Sigmoid colon (tissue), 6 donors: ENCODE measurements at regions not wholly inside any gene's neighbourhood (a gene's known extent, or its start where the extent isn't known, plus 50 kb on each side); places are given as distances from the start of the nearest gene placed in this dataset.
A peak's percentile ranks its signal among the peaks of the same experiment; 100 is the strongest.

Source experiments
- DNase-seq: peaks from one replicate; pipeline ENCODE4 v3.0.0-alpha.2; 2019
- H3K27ac ChIP-seq, 4 donors: fragments of 200-600 bp; sonication (generic); one replicate each; pipeline ENCODE4 v1.5.1; 2016 to 2019; ENCODE audit warnings: mild to moderate bottlenecking in 1 of 4
- H3K27me3 ChIP-seq, 3 donors: fragments of 200-600 bp; sonication (generic); one replicate each; pipeline ENCODE4 v1.5.1; 2019; ENCODE audit warnings: mild to moderate bottlenecking in 1 of 3
- H3K36me3 ChIP-seq, 4 donors: fragments of 200-600 bp; sonication (generic); one replicate each; pipeline ENCODE4 v1.5.1; 2016 to 2019
- H3K4me1 ChIP-seq, 4 donors: fragments of 200-600 bp; sonication (generic); one replicate each; pipeline ENCODE4 v1.5.1; 2017 to 2019
- H3K4me3 ChIP-seq, 4 donors: fragments of 200-600 bp; sonication (generic); one replicate each; pipeline ENCODE4 v1.5.1; 2017 to 2019; ENCODE audit warnings: mild to moderate bottlenecking in 2 of 4, moderate library complexity in 1 of 4
- H3K9me3 ChIP-seq, 4 donors: fragments of 200-600 bp in 3 of 4; sonication (generic) in 3 of 4; one replicate each; pipeline versions ENCODE4 v1.5.1 to v1.6.1; 2013 to 2019
- EP300 ChIP-seq, 4 donors: sonication (generic); formaldehyde crosslinking; IDR thresholded peaks; one replicate each; pipeline ENCODE4 v1.6.1; 2017; ENCODE audit warnings: antibody characterized with exemption in 4 of 4
- POLR2A ChIP-seq, 2 donors: fragments of 450-650 bp; IDR thresholded peaks; one replicate each; pipeline ENCODE4 v1.6.1; 2016; ENCODE audit warnings: antibody characterized with exemption in 2 of 2, mild to moderate bottlenecking in 2 of 2, moderate library complexity in 2 of 2
- POLR2AphosphoS5 ChIP-seq, 4 donors: sonication (generic); formaldehyde crosslinking; IDR thresholded peaks; one replicate each; pipeline ENCODE4 v1.6.1; 2017; ENCODE audit warnings: antibody characterized with exemption in 4 of 4
- WGBS, 2 donors: extraction: QIAGEN DNeasy Blood & Tissue Kit; methylation state at CpG; one replicate each; pipeline ENCODE4 v1.1.7; 2013; 5-methylcytosine and 5-hydroxymethylcytosine counted together
- intact Hi-C: fragments of 100-400 bp; cut with DNase I; formaldehyde crosslinking; loops from one replicate; pipeline ENCODE4 v1.15.1; 2023
- TF ChIP-seq, protein P1 (sequence below), 4 experiments: fragments of 450-650 bp in 3 of 4; fragments of 200-600 bp in 1 of 4; IDR thresholded peaks; one replicate each; pipeline ENCODE4 v1.5.1; 2016 to 2019; ENCODE audit warnings: antibody characterized with exemption in 4 of 4, mild to moderate bottlenecking in 3 of 4, moderate library complexity in 2 of 4
- donor health status: healthy with polysubstance abuse.
- donor health status: healthy.

DNA sequence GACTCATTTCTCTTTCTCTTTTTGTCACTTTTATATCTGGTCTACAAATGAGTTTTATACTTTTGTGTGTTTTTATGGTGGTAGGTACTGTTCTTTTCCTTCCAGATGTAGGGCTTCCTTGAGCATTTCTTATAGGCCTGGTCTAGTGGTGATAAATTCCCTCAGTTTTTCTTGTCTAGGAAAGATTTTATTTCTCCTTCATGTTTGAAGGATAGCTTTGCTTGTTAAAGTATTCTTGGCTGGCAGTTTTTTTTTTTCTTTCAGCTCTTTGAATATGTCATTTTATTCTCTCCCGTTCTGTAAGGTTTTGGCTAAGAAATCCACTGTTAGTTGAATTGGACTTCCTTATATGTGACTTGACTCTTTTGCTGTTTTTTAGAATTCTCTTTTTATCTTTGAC, 292.7 kb downstream of the RPS24 start:
- intact Hi-C loops, result no loop called here
- Histone ChIP-seq H3K9me3 (peaks cover 0 to 6% (median 0%) of the 10 kb centered on the region in 4 donors), H3K27ac (no peak overlapping the region), H3K4me1 (peaks cover 0 to 9% (median 8%) of the 10 kb centered on the region in 4 donors), H3K27me3 (no peaks in the 10 kb centered on the region), H3K4me3 (no peak overlapping the region), H3K36me3 (no peaks in the 10 kb centered on the region)
- no peak for TF ChIP-seq POLR2A (IDR thresholded peaks at IDR 0.05)
- TF ChIP-seq EP300 (IDR thresholded peaks at IDR 0.05), result no peak
- TF ChIP-seq, protein P1, sequence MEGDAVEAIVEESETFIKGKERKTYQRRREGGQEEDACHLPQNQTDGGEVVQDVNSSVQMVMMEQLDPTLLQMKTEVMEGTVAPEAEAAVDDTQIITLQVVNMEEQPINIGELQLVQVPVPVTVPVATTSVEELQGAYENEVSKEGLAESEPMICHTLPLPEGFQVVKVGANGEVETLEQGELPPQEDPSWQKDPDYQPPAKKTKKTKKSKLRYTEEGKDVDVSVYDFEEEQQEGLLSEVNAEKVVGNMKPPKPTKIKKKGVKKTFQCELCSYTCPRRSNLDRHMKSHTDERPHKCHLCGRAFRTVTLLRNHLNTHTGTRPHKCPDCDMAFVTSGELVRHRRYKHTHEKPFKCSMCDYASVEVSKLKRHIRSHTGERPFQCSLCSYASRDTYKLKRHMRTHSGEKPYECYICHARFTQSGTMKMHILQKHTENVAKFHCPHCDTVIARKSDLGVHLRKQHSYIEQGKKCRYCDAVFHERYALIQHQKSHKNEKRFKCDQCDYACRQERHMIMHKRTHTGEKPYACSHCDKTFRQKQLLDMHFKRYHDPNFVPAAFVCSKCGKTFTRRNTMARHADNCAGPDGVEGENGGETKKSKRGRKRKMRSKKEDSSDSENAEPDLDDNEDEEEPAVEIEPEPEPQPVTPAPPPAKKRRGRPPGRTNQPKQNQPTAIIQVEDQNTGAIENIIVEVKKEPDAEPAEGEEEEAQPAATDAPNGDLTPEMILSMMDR (IDR thresholded peaks at IDR 0.05), result no peak
- no peak for TF ChIP-seq POLR2AphosphoS5 (IDR thresholded peaks at IDR 0.05)
- whole genome bisulfite sequencing, 2 donors, result 92 to 94% methylated on average over 1 of the region's 1 CpG
- DNase-seq, result no peak

DNA sequence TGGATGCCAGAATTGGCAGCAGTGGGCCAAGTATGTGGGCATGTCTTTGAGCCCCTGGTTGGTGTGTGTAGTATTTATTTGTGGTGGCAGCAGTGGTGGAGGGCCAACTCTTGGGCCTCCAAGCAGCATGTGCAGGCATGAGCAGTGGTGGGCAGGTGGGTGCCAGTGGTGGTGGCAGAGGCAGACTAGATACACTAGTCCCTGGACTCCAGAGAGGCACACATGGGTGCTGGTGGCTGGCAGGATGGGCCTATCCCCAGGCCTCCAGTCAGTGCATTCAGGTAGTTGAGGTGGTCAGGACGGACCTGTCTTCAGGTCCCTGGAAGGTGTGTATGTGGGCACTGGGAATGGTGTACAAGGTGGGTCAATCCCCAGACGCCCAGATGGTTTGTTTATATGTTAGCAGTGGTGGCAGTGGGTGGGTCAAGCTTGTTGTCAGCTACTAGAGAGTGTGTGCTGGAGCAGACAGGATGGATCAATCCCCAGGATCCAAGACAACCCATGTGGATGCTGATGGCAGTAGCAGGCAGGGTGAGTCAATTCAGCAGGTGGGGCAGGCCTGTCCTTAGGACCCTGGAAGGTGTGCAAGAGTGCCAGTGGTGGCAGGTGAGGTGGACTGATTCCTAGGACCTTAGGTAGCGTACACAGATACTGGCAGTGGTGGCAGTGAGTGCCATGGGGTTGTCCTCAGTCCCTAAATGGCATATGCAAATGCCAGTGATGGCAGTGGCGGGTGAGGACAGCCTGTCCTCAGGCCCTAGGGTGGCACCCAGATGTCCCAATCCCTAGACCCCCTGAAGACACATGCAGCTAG, 294.3 kb downstream of the RPS24 start:
- H3K27me3 ChIP-seq, result no peaks in the 10 kb centered on the region
- H3K9me3 ChIP-seq, result peaks cover 0 to 6% (median 0%) of the 10 kb centered on the region in 4 donors
- 88 to 89% methylated on average over 4 of the region's 4 CpGs for WGBS, 2 donors
- intact Hi-C loops, result no loop called here
- no peak for DNase-seq
- TF ChIP-seq POLR2AphosphoS5 (IDR thresholded peaks at IDR 0.05), result no peak
- TF ChIP-seq POLR2A (IDR thresholded peaks at IDR 0.05), result no peak
- TF ChIP-seq, protein P1 (IDR thresholded peaks at IDR 0.05), result no peak
- TF ChIP-seq EP300 (IDR thresholded peaks at IDR 0.05), result no peak
- no peaks in the 10 kb centered on the region for H3K36me3 ChIP-seq
- no peak overlapping the region for H3K4me3 ChIP-seq
- no peak overlapping the region for H3K27ac ChIP-seq
- H3K4me1 ChIP-seq, result peaks cover 0 to 25% (median 23%) of the 10 kb centered on the region in 4 donors

DNA sequence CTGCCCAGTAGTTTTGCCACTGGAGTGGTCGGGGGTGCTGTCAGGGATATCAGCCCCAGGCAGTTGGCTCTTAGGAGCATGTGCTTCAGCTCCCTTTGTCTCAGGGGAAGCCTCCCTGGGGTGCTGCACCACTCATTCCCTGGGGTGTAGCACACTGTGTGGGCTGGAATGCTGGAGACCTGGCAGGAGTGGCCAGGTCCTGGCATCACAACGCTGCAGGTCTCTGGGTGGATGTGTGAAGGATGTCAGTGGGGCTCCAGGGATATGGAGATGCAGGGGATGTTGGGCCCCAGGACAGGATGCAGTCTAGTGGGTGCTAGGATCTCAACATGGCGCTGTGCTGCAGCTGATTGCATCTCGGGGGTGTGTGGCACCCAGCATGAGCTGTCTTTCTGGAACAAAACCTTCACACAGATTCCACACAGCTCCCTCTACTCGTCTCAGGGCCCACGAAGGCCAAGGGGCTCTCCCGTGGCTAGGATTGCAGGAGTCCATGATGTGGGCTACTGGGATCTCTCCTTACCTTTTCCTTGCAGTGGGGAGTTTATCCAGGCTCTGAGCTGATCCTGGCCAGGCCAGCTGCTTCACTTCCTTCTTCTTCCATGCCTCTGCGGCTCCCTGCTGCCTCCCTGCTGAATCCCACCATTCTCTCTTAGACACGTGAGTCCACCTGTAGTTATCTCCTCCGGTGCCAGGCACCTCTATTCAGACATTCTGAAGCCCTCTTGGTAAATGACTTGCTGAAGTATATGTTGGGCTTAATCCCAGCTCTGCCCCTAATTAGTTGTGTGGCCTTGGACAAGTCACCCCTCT, 295.1 kb downstream of the RPS24 start:
- Histone ChIP-seq H3K9me3 (peaks cover 0 to 6% (median 0%) of the 10 kb centered on the region in 4 donors), H3K27me3 (no peaks in the 10 kb centered on the region), H3K4me3 (no peak overlapping the region), H3K36me3 (no peaks in the 10 kb centered on the region), H3K4me1 (peaks cover 0 to 31% (median 29%) of the 10 kb centered on the region in 4 donors), H3K27ac (no peak overlapping the region)
- 88 to 92% methylated on average over 10 of the region's 10 CpGs for WGBS, 2 donors
- TF ChIP-seq, protein P1 (IDR thresholded peaks at IDR 0.05), result no peak
- TF ChIP-seq EP300 (IDR thresholded peaks at IDR 0.05) (no peak), POLR2AphosphoS5 (IDR thresholded peaks at IDR 0.05) (no peak), POLR2A (IDR thresholded peaks at IDR 0.05) (no peak)
- intact Hi-C loops, result no loop called here
- DNase-seq, result no peak

DNA sequence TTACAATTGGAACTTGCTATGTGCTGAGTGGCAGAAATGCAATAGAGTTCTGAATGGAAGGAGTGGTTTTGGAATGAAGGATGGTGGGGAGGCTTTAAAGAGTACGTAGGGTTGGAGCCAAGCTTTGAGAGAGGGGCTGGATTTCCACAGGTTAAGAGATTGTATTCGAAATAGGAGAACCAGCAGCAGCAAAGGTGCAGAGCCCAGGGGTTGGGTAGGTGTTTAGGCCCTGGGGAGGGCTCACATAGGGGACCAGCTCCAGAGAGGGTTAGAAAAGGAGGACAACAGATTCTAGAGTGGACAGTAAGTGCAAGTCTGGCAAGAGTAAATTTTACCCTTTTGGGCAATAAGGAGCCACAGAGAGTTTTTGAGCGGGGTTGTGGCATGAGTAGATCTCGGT, 297.2 kb downstream of the RPS24 start:
- intact Hi-C loops, result loop anchor here (5.0 kb wide), 1 partner anchor 141 kb away; no protein-coding TSS in a partner anchor
- Histone ChIP-seq H3K4me1 (peaks cover 0 to 43% (median 42%) of the 10 kb centered on the region in 4 donors), H3K9me3 (peaks cover 0 to 6% (median 0%) of the 10 kb centered on the region in 4 donors), H3K27me3 (no peaks in the 10 kb centered on the region), H3K4me3 (no peak overlapping the region), H3K36me3 (no peaks in the 10 kb centered on the region), H3K27ac (peak overlapping the region; percentile 41 to 86 (median 82))
- no peak for DNase-seq
- WGBS, 2 donors, result 90 to 94% methylated on average over 4 of the region's 4 CpGs
- TF ChIP-seq POLR2AphosphoS5 (IDR thresholded peaks at IDR 0.05) (no peak), EP300 (IDR thresholded peaks at IDR 0.05) (no peak), POLR2A (IDR thresholded peaks at IDR 0.05) (no peak)
- TF ChIP-seq, protein P1 (IDR thresholded peaks at IDR 0.05), result no peak
